NCI-H2196 treated with DMSO at 0.1 percent for 48 hours (cell line): ENCODE measurements at regions not wholly inside any gene's neighbourhood (a gene's known extent, or its start where the extent isn't known, plus 50 kb on each side); places are given as distances from the start of the nearest gene placed in this dataset.

Experiments used
- DNase-seq: peaks from one replicate; lab custom pipeline; 2025; ENCODE audit not compliant: unreplicated experiment; lab: John Stamatoyannopoulos, UW

DNA sequence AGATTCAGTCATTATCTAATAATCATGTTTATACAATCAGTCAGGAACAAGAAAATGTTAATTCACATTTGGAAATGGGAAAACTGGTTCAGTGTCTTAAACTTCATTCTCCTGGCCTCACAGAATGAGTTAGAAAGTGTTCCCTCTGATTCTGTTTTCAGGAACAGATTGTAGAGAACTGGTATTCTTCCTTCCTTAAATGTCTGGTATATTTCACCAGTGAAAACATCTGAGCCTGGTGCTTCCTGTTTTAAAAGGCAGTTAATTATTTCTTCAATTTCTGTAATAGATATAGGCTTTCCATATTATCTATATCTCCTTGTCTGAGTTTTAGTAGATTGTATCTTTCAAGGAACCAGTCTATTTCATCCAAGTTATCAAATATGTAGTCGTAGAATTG lies 97.1 kb upstream of the TMEM168 start:
- no peak for DNase-seq

DNA sequence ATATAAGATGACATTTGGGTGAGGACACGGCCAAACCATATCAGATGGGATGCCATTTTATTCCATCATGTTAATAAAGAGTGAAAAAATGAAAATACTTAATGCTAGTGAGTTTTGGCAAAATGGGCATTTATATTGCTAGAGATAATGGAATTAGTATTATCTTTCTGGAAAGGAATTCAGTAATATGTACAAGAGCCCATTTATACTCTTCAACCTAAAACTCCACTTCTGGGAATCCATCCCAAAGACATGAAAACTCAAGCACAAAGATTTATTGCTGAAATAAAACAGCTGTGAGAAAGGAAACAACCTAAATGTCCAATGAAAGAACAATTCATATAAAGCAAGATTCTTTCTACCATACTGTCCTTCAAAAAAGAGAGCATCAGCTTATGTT lies 96.0 kb upstream of the TMEM168 start:
- DNase-seq, result no peak

DNA sequence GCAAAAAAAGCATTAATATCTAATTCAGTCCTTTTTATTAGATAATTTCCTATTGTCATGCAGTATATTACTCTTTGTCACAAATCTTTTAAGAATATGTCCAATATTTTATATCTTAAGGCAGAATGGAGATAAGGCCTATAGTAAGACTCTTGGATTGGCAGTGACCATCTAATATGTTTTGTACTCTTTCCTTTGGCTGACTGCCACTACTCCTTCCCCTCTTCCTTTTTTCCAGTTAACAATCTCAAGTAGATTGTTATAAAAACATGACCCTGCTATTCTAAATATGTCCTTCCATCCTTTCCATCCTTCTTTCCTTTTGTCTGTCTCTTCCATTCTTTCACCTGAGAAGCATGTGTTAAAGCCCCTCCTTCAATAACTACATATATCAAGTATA lies 92.8 kb upstream of the TMEM168 start:
- no peak for DNase-seq

DNA sequence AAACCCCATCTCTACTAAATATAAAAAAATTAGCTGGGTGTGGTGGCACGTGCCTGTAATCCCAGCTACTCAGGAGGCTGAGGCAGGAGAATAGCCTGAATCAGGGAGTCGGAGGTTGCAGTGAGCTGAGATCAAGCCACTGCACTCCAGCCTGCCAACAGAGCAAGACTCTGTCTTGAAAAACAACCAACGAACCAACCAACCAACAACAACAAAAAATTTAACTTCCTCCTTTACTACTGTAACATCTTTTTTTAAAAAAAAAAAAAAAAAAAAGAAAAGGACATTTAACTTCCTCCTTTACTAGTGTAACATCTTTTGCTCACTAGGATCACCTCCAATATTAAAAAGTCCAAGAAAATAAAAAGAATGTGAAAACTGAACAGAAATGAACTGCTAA lies 92.3 kb upstream of the TMEM168 start:
- DNase-seq, result no peak

DNA sequence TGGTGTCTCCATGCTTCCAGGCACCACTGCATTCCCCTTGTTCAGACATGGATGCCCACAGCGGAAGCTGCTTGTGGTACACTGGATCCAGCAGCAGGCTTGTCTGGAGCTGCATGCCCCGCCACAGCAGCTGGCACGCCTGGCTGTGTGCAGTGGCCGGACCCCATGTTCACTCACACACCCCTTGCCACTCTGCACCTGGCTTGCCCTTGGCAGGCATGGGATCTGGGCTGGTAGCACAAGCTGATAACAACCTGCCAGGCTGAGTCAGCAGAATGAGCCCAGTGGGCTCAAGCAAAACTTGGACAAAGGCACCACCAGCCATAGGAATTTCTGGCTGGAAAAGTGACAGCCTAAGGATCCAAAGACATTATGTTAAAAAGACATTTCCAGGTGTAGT lies 91.8 kb upstream of the TMEM168 start:
- DNase-seq, result no peak

DNA sequence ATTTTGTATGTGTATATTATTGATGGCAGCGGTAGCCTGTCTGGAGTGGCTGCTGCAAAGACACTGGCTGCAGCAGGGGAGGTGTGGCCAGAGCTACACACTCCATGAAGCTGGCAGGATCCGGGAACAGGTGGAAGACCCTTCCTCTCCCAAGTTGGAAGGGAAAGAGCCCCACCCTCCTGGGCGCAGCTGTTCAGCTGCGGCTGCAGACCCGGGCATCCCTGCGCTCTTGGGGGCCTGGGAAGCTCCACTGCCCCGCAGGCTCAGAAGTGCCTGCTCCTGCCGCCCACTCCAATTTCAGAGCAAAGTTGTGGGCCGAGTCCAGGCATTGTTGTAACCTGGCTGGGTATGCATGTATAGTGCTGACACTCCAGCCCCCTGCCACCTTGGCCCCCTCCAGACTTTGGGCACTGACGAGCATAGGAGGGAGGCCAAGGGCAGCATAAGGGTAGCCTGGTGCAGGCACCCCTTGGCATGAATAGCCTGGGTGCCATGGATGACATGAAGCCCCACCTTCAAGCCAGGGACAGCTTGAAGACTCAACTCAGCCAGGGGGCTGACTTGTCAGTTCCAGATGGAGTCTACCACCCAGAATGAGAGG lies 90.7 kb upstream of the TMEM168 start:
- DNase-seq, result no peak

DNA sequence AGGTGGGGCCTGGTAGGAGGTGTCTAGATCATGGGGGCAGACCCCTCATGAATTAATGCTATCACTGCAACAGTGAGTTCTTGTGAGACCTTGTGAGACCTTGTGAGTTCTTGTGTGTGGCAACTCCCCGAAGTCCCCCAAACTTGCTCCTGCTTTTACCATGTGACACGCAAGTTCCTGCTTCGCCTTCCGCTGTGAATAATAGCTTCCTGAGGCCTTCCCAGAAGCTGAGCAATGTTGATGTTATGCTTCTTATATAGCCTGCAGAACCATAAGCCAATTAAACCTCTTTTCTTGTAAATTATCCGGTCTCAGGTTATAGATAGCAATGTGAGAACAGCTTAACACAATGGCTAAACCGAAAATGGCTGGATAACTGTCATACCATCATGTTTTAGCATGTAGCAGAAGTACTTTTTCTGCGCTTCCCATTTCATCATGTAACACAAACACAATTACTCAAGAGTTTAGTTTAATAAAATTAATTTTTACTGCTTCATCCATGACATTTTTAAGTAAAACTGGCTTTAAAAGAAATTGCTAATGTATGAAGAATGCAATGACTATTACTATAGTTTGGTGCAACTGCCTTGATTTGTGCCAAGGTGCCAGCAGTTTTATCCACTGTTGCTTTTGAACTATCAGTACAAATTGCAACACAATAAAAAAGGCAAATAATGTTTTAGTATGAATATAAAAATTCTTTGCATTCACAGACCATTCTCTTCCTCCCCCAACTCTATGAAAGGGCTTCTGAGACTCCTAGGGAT lies 87.7 kb upstream of the TMEM168 start:
- DNase-seq, result no peak

DNA sequence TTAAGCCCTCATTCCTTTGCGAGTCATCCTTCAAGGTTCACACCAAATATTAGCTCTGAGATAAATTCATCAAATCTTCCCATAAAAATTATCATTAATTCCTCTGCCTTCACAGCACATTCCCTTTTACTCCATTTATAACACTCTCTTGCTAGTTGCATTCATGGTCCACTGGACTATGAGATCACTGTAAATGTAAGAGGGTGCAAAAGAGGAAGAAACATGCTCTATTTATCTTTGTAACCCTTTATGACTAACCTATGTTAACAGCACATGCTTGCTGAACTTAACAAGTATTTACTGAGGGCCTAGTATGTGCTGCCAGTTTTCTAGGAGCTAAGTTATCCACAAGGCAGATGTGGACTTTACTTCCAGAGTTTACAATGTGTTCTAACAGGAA lies 86.7 kb upstream of the TMEM168 start:
- no peak for DNase-seq

DNA sequence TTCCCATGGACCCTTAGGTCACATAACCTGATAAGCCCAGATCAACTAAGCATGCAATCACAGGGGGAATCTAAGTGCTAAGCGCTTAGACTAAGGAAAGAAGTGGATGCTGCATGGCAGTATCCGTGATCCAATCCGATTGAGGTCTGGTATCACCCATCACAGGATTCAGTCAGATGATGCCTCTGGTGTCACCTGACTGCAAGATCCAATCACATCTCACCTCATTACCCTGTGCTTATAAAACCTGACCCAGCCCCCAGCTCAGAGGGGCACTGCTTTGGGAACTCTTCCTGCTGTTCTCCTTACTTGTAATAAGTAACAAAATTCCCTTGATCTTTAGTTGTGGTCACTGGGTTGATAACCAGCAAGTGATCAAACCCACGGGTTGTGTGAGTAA lies 84.7 kb upstream of the TMEM168 start:
- DNase-seq, result no peak

DNA sequence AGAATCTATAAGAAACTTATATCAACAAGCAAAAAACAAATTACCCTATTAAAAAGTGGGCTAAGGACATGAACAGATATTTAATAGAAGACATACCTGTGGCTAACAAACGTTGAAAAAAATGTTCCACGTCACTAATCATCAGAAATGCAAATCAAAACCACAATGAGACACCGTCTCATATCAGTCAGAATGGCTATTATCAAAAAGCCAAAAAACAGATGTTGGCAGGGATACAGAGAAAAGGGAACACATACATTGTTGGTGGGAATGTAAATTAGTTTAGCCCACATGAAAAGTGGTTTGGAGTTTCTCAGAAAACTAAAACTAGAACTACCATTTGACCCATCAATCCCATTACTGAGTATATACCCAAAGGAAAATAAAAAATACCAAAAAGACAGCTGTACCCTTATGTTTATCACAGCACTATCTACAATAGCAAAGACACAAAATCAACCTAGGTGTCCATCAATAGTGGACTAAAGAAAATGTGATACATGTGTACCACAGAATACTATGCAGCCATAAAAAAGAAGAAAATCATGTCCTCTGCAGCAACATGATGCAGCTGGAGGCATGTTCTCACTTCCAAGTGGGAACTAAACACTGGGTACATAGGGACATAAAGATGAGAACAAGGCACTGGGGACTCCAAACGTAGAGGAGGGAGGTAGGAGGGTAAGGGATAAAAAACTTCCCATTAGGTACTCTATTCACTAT lies 83.8 kb upstream of the TMEM168 start:
- DNase-seq, result no peak

DNA sequence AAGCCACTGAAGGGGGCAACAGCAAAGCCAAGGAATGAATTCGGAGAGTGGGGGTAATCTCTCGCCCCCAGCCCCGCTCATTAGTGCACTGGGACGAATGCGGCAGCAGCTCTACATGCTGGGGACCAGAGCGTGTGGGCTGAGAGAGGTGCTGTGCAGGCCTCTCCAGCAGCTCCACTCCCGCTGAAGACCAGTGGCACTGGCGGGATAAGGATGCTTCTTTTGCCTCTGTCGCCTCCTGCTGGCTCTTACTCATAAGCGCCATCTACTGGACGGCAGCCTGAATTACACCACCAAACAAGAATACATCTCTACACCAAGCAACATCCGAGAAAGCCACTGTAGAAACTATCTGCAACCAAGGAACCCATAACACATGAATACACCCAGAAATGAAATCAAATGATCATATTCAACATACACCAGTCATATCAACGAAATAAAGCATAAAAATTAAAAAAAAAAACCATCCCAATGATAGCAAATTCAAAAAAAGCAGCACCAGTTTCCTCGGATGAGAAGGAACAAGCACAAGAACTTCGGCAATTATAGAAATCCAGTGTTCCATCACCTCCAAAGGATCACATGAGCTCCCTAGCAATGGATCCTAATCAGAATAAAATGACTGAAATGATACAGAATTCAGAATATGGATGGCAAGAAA lies 79.0 kb upstream of the TMEM168 start:
- no peak for DNase-seq

DNA sequence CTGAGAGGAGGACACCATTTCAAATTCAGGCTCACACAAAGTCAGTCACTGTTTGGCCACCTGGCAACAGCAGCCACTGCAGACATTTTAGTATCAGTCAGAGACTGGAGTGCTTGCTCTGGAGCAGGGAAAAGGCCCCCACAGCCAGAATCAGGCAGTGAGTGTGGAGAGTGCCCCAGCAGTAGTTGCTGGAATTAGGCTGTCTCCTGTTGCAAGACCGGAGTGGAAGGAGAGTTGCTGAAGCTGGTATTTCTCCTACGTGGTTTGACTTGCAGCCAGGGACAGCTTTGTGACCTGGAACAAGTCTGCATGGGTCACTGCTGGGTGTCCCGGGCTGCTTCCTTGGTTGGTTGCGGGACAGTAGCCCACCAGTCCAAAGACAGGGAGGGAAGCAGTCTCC lies 78.4 kb upstream of the TMEM168 start:
- DNase-seq, result no peak

DNA sequence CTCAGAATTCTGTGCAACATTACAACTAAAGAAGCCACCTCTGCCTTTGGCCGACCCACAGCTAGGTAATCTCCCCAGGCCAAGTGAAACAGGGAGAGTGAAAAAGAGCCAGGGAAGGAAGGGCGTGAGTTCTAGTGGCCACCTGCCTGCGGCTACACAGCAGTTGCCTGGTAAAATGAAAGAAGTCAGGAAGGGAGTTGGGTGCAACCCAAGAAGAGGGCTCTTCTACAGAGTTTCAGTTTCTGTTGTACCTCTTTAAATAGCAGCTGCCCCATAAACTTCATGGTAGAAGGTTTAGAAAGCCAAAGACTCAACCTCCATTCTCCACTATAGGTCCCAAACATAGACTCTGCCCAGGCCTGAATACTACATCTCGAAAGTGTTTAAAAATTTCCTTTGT lies 76.2 kb upstream of the TMEM168 start:
- DNase-seq, result no peak

DNA sequence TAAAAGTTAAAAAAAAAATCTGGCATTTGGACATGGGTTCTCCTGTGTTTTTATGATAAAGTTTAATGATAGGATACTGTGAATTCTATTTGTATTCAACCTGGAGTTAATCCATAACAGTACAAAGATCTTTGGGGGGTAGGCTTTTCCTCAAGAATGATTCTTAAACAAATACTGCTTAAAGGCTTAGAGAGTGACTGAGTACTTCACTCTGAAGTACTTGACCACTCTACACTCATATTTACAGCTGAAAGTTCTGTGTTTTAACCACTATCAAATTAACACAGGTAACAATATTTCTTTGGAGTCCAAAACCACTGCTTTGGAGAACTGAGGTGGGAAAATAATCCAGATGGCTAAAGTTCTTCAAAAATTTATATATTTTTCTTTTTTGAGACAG lies 74.2 kb upstream of the TMEM168 start:
- DNase-seq, result no peak

DNA sequence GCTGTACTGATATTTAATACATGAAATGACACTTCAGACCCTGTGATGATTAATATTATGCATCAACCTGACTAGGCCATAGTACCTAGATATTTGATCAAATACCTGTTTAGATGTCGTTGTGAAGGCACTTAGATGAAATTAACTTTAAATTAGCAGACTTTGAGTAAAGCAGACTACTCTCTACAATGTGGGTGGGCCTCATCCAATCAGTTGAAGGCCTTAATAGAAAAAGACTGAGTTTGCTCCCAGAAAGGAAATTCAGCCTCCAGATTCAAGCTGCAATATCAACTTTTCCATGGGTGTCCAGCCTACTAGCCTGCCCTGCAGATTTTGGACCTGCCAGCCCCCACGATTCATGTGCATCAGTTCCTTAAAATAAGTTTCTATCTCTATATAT lies 68.6 kb upstream of the TMEM168 start:
- DNase-seq, result no peak

DNA sequence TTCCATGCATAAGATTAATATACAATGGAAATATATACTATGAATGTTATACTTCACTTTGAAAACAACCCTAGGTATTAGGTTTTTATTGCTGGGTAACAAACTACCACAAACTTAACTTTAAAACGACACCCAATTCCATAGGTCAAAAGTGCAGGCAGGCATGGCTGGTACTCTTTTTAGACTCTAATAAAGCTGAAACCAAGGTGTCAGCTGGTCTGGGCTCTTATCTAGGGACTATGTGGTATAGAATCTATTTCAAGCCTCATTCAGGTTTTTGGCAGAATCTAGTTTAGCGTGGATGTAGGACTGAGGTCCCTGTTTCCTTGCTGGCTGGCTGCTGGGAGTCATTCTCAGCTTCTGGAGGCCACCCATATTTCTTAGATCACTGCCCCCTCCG lies 65.0 kb upstream of the TMEM168 start:
- DNase-seq, result no peak

DNA sequence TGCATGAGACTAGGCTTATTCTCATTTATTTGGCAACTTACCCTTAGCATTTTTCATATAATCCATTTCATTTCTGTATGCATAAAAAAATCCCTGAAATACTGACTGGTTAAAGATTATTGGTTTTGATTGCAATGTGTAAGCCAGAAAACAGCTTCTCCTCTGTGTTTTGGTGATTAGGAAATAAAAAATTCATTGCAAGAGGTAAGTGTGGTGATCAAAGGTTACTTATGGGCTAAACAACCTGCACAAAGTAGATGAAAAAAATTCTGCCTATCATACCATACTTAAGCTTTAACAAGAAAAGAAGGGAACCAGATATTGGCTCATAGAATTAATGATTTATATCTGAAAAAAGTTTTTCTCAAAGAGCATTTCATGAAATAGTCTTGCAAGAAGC lies 64.0 kb upstream of the TMEM168 start:
- no peak for DNase-seq

DNA sequence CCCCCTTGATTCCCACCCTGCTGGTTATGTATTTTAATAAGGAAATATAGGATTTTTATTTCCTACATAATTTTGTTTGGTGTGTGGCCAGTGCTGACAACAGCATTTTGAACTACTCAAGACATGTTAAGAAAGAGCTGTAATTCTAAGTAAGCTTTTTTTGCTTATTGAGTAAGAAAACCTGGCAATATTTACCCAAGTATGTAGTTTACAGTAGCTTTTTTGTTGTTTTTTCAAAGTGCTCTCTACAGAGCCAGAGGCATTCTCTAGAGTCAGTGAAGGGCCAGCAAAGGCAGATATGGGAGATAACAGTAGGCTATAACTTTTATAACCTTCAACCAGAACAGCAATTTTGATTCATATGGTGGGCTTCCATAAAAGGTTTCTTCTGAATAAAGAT lies 63.2 kb upstream of the TMEM168 start:
- DNase-seq, result no peak

DNA sequence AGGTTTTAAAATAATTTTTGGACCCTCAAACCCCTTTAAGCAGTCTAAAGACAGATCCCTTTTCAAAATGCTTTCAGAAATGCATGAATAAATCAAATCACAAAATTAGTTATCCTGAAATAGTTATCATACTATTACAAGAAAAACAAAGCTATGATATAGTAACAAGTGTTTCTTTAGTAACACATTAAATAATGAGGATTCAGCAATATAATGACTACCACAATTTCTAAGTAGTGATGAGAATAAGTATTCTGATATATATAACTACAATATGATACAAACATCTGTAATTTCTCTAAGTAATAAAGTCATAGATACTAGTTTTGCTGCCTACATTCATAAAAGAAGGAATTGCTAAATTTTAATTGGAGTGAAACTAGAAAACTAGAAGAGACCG lies 53.0 kb upstream of the TMEM168 start:
- no peak for DNase-seq
